ENCODE measurements at regions not wholly inside any gene's neighbourhood (a gene's known extent, or its start where the extent isn't known, plus 50 kb on each side); places are given as distances from the start of the nearest gene placed in this dataset.

GRCh38 chr2:105574796-105575344, 169.8 kb upstream of the NCK2 start:
- Histone ChIP-seq H3K27ac (ENCODE audit: low read depth, low read length) (no peak overlapping the region), H3K4me3 (ENCODE audit: low read depth in 1 of 5, low read length in 5 of 5) (no peak overlapping the region), H3K36me3 (ENCODE audit: control insufficient read depth in 5 of 5, insufficient read depth in 5 of 5, low read length in 5 of 5) (no peaks in the 10 kb centered on the region), H3K9me3 (ENCODE audit: control insufficient read depth in 5 of 5, low read length in 5 of 5) (no peaks in the 10 kb centered on the region), H3K4me1 (ENCODE audit: control insufficient read depth in 5 of 5, insufficient read depth in 5 of 5, low read length in 5 of 5) (peaks cover 0 to 25% (median 0%) of the 10 kb centered on the region in 5 donors), H3K9ac (ENCODE audit: low read length in 5 of 5) (no peak overlapping the region), H3K27me3 (ENCODE audit: control insufficient read depth in 5 of 5, insufficient read depth in 4 of 5, low read length in 5 of 5) (peaks cover 0 to 2% (median 0%) of the 10 kb centered on the region in 5 donors)

- Histone ChIP-seq H3K9me3 (ENCODE audit: control insufficient read depth in 5 of 5, low read length in 5 of 5) (no peaks in the 10 kb centered on the region), H3K4me1 (ENCODE audit: control insufficient read depth in 5 of 5, insufficient read depth in 5 of 5, low read length in 5 of 5) (peaks cover 0 to 25% (median 0%) of the 10 kb centered on the region in 5 donors), H3K27me3 (ENCODE audit: control insufficient read depth in 5 of 5, insufficient read depth in 4 of 5, low read length in 5 of 5) (peaks cover 0 to 2% (median 0%) of the 10 kb centered on the region in 5 donors), H3K27ac (ENCODE audit: low read depth, low read length) (no peak overlapping the region), H3K4me3 (ENCODE audit: low read depth in 1 of 5, low read length in 5 of 5) (no peak overlapping the region), H3K9ac (ENCODE audit: low read length in 5 of 5) (no peak overlapping the region), H3K36me3 (ENCODE audit: control insufficient read depth in 5 of 5, insufficient read depth in 5 of 5, low read length in 5 of 5) (no peaks in the 10 kb centered on the region)
Measured at GRCh38 chr2:105573910-105574655, 170.6 kb upstream of the NCK2 start.

- Histone ChIP-seq H3K4me1 (ENCODE audit: control insufficient read depth in 5 of 5, insufficient read depth in 5 of 5, low read length in 5 of 5) (peaks cover 0 to 25% (median 0%) of the 10 kb centered on the region in 5 donors), H3K9ac (ENCODE audit: low read length in 5 of 5) (peak overlapping the region in 1 of 5 donors; percentile 35), H3K27ac (ENCODE audit: low read depth, low read length) (no peak overlapping the region), H3K9me3 (ENCODE audit: control insufficient read depth in 5 of 5, low read length in 5 of 5) (no peaks in the 10 kb centered on the region), H3K36me3 (ENCODE audit: control insufficient read depth in 5 of 5, insufficient read depth in 5 of 5, low read length in 5 of 5) (no peaks in the 10 kb centered on the region), H3K27me3 (ENCODE audit: control insufficient read depth in 5 of 5, insufficient read depth in 4 of 5, low read length in 5 of 5) (peaks cover 0 to 2% (median 0%) of the 10 kb centered on the region in 5 donors), H3K4me3 (ENCODE audit: low read depth in 1 of 5, low read length in 5 of 5) (peak overlapping the region in 2 of 5 donors; percentile 7 to 23)
Measured at GRCh38 chr2:105573490-105573889, 171.2 kb upstream of the NCK2 start.

- Histone ChIP-seq H3K9ac (ENCODE audit: low read length in 5 of 5) (no peak overlapping the region), H3K27ac (ENCODE audit: low read depth, low read length) (no peak overlapping the region), H3K27me3 (ENCODE audit: control insufficient read depth in 5 of 5, insufficient read depth in 4 of 5, low read length in 5 of 5) (peaks cover 0 to 7% (median 6%) of the 10 kb centered on the region in 5 donors), H3K4me3 (ENCODE audit: low read depth in 1 of 5, low read length in 5 of 5) (no peak overlapping the region), H3K36me3 (ENCODE audit: control insufficient read depth in 5 of 5, insufficient read depth in 5 of 5, low read length in 5 of 5) (no peaks in the 10 kb centered on the region), H3K4me1 (ENCODE audit: control insufficient read depth in 5 of 5, insufficient read depth in 5 of 5, low read length in 5 of 5) (peaks cover 0 to 21% (median 0%) of the 10 kb centered on the region in 5 donors), H3K9me3 (ENCODE audit: control insufficient read depth in 5 of 5, low read length in 5 of 5) (no peaks in the 10 kb centered on the region)
Measured at GRCh38 chr2:105571445-105571987, 172.7 kb upstream of the FHL2 start.

- Histone ChIP-seq H3K36me3 (ENCODE audit: control insufficient read depth in 5 of 5, insufficient read depth in 5 of 5, low read length in 5 of 5) (no peaks in the 10 kb centered on the region), H3K4me3 (ENCODE audit: low read depth in 1 of 5, low read length in 5 of 5) (no peak overlapping the region), H3K9ac (ENCODE audit: low read length in 5 of 5) (no peak overlapping the region), H3K4me1 (ENCODE audit: control insufficient read depth in 5 of 5, insufficient read depth in 5 of 5, low read length in 5 of 5) (peaks cover 0 to 19% (median 0%) of the 10 kb centered on the region in 5 donors), H3K9me3 (ENCODE audit: control insufficient read depth in 5 of 5, low read length in 5 of 5) (no peaks in the 10 kb centered on the region), H3K27me3 (ENCODE audit: control insufficient read depth in 5 of 5, insufficient read depth in 4 of 5, low read length in 5 of 5) (peaks cover 0 to 7% (median 6%) of the 10 kb centered on the region in 5 donors), H3K27ac (ENCODE audit: low read depth, low read length) (no peak overlapping the region)
Measured at GRCh38 chr2:105570757-105571156, 171.9 kb upstream of the FHL2 start.

- peaks cover 0 to 7% (median 6%) of the 10 kb centered on the region in 5 donors for H3K27me3 ChIP-seq (ENCODE audit: control insufficient read depth in 5 of 5, insufficient read depth in 4 of 5, low read length in 5 of 5)
- H3K9me3 ChIP-seq (ENCODE audit: control insufficient read depth in 5 of 5, low read length in 5 of 5): no peaks in the 10 kb centered on the region
- H3K4me3 ChIP-seq (ENCODE audit: low read depth in 1 of 5, low read length in 5 of 5): no peak overlapping the region
- H3K36me3 ChIP-seq (ENCODE audit: control insufficient read depth in 5 of 5, insufficient read depth in 5 of 5, low read length in 5 of 5): no peaks in the 10 kb centered on the region
- no peak overlapping the region for H3K9ac ChIP-seq (ENCODE audit: low read length in 5 of 5)
- peaks cover 0 to 16% (median 0%) of the 10 kb centered on the region in 5 donors for H3K4me1 ChIP-seq (ENCODE audit: control insufficient read depth in 5 of 5, insufficient read depth in 5 of 5, low read length in 5 of 5)
- H3K27ac ChIP-seq (ENCODE audit: low read depth, low read length): no peak overlapping the region
Measured at GRCh38 chr2:105570326-105570725, 171.5 kb upstream of the FHL2 start.

- H3K4me3 ChIP-seq (ENCODE audit: low read depth in 1 of 5, low read length in 5 of 5): no peak overlapping the region
- H3K27ac ChIP-seq (ENCODE audit: low read depth, low read length): no peak overlapping the region
- H3K9me3 ChIP-seq (ENCODE audit: control insufficient read depth in 5 of 5, low read length in 5 of 5): peaks cover 0 to 3% (median 0%) of the 10 kb centered on the region in 5 donors
- H3K4me1 ChIP-seq (ENCODE audit: control insufficient read depth in 5 of 5, insufficient read depth in 5 of 5, low read length in 5 of 5): peaks cover 0 to 16% (median 0%) of the 10 kb centered on the region in 5 donors
- H3K27me3 ChIP-seq (ENCODE audit: control insufficient read depth in 5 of 5, insufficient read depth in 4 of 5, low read length in 5 of 5): peaks cover 0 to 7% (median 6%) of the 10 kb centered on the region in 5 donors
- H3K36me3 ChIP-seq (ENCODE audit: control insufficient read depth in 5 of 5, insufficient read depth in 5 of 5, low read length in 5 of 5): no peaks in the 10 kb centered on the region
- H3K9ac ChIP-seq (ENCODE audit: low read length in 5 of 5): no peak overlapping the region
Measured at GRCh38 chr2:105569606-105570005, 170.8 kb upstream of the FHL2 start.

- H3K9me3 ChIP-seq (ENCODE audit: control insufficient read depth in 5 of 5, low read length in 5 of 5): peaks cover 0 to 4% (median 0%) of the 10 kb centered on the region in 5 donors
- no peak overlapping the region for H3K27ac ChIP-seq (ENCODE audit: low read depth, low read length)
- peaks cover 0 to 7% (median 6%) of the 10 kb centered on the region in 5 donors for H3K27me3 ChIP-seq (ENCODE audit: control insufficient read depth in 5 of 5, insufficient read depth in 4 of 5, low read length in 5 of 5)
- no peak overlapping the region for H3K4me3 ChIP-seq (ENCODE audit: low read depth in 1 of 5, low read length in 5 of 5)
- no peaks in the 10 kb centered on the region for H3K36me3 ChIP-seq (ENCODE audit: control insufficient read depth in 5 of 5, insufficient read depth in 5 of 5, low read length in 5 of 5)
- H3K4me1 ChIP-seq (ENCODE audit: control insufficient read depth in 5 of 5, insufficient read depth in 5 of 5, low read length in 5 of 5): peaks cover 0 to 2% (median 0%) of the 10 kb centered on the region in 5 donors
- no peak overlapping the region for H3K9ac ChIP-seq (ENCODE audit: low read length in 5 of 5)
Measured at GRCh38 chr2:105567996-105568494, 169.2 kb upstream of the FHL2 start.

GRCh38 chr2:105563000-105563719, 164.3 kb upstream of the FHL2 start:
- Histone ChIP-seq H3K9me3 (ENCODE audit: control insufficient read depth in 5 of 5, low read length in 5 of 5) (peaks cover 0 to 4% (median 0%) of the 10 kb centered on the region in 5 donors), H3K9ac (ENCODE audit: low read length in 5 of 5) (no peak overlapping the region), H3K4me3 (ENCODE audit: low read depth in 1 of 5, low read length in 5 of 5) (no peak overlapping the region), H3K27me3 (ENCODE audit: control insufficient read depth in 5 of 5, insufficient read depth in 4 of 5, low read length in 5 of 5) (peaks cover 5 to 17% (median 5%) of the 10 kb centered on the region in 5 donors), H3K4me1 (ENCODE audit: control insufficient read depth in 5 of 5, insufficient read depth in 5 of 5, low read length in 5 of 5) (no peaks in the 10 kb centered on the region), H3K36me3 (ENCODE audit: control insufficient read depth in 5 of 5, insufficient read depth in 5 of 5, low read length in 5 of 5) (no peaks in the 10 kb centered on the region), H3K27ac (ENCODE audit: low read depth, low read length) (no peak overlapping the region)
